HepG2 (cell line): ENCODE measurements at regions not wholly inside any gene's neighbourhood (a gene's known extent, or its start where the extent isn't known, plus 50 kb on each side); places are given as distances from the start of the nearest gene placed in this dataset.

Experiments used
- ATAC-seq: fragments of 200-7000 bp; cut with Tn5 transposase; 3 replicates; pipeline ENCODE4 v1.9.1; 2020; ENCODE audit warnings: mild to moderate bottlenecking, moderate library complexity
- BruUV-seq: library from RNA; stranded (reverse); fragments of 400-500 nt; replicated peaks from 2 replicates; lab custom pipeline; 2021; lab: Mats Ljungman, UMichigan
- CTCF ChIA-PET: fragments of 300-600 bp; formaldehyde crosslinking; extraction: SDS; loops from one replicate; lab custom pipeline; 2021; ENCODE audit warnings: low total read pairs, inconsistent platforms, low intra/inter-chr PET ratio; lab: Yijun Ruan, JAX
- POLR2A ChIA-PET: fragments of 350-600 bp; sonication (Branson Sonifier 250); formaldehyde crosslinking; loops from one replicate; lab custom pipeline; 2020; ENCODE audit warnings: antibody characterized with exemption, inconsistent platforms; lab: Yijun Ruan, JAX
- DNase-seq: peaks from one replicate; pipeline ENCODE4 v3.0.0-alpha.2; 2015; ENCODE audit warnings: low spot score
- FAIRE-seq: peaks from 3 replicates; lab custom pipeline; 2011; peaks lifted over from hg19 to GRCh38; lab: Jason Lieb, UNC
- H2AFZ ChIP-seq: one replicate; pipeline ENCODE4 v1.6.1; 2011; ENCODE audit warnings: low read length, inconsistent platforms
- H3K27ac ChIP-seq: fragments of 300-600 bp; 3 replicates; pipeline ENCODE4 v1.8.0; 2011; ENCODE audit warnings: mixed run types, mild to moderate bottlenecking, mixed read lengths, low read length, inconsistent platforms; ENCODE audit not compliant: insufficient read depth; ENCODE audit errors: extremely low read length
- H3K27me3 ChIP-seq, 2 experiments: fragments of 200-600 bp in 1 of 2; 2 replicates in 1 of 2; 3 replicates in 1 of 2; pipeline versions ENCODE4 v1.6.0 to v1.8.0; 2011; ENCODE audit warnings: low read length in 2 of 2, mild to moderate bottlenecking in 2 of 2, moderate library complexity in 2 of 2, inconsistent platforms in 1 of 2; ENCODE audit not compliant: insufficient read depth in 2 of 2, control insufficient read depth in 1 of 2
- H3K36me3 ChIP-seq, 2 experiments: fragments of 200-600 bp in 1 of 2; replicated peaks in 1 of 2; 2 replicates in 1 of 2; 3 replicates in 1 of 2; pipeline versions ENCODE4 v1.5.1 to v1.8.0; 2011; ENCODE audit warnings: low read length in 2 of 2, inconsistent platforms in 1 of 2; ENCODE audit not compliant: insufficient read depth in 2 of 2, control insufficient read depth in 1 of 2
- H3K4me1 ChIP-seq: 2 replicates; pipeline ENCODE4 v1.5.1; 2012; ENCODE audit warnings: low read length, inconsistent platforms; ENCODE audit not compliant: insufficient read depth
- H3K4me2 ChIP-seq: 2 replicates; pipeline ENCODE4 v1.6.0; 2011; ENCODE audit warnings: low read depth, low read length, inconsistent platforms
- H3K4me3 ChIP-seq, 3 experiments: fragments of 200-600 bp in 1 of 3; sonication (generic), shearing (Covaris generic) in 1 of 3; replicated peaks in 1 of 3; 2 replicates each; pipeline ENCODE4 v1.5.1; 2011 to 2016; ENCODE audit warnings: low read length in 3 of 3, inconsistent platforms in 2 of 3, low read depth in 2 of 3, mild to moderate bottlenecking in 2 of 3, control low read depth in 1 of 3, mixed read lengths in 1 of 3; ENCODE audit not compliant: insufficient read depth in 1 of 3
- H3K79me2 ChIP-seq: one replicate; pipeline ENCODE4 v1.6.1; 2011; ENCODE audit warnings: low read length, inconsistent platforms; ENCODE audit not compliant: insufficient read depth
- H3K9ac ChIP-seq: 2 replicates; pipeline ENCODE4 v1.6.0; 2011; ENCODE audit warnings: mild to moderate bottlenecking, low read depth, low read length, inconsistent platforms; ENCODE audit not compliant: insufficient read depth
- H3K9me3 ChIP-seq: 2 replicates; pipeline ENCODE4 v1.5.1; 2012; ENCODE audit warnings: mild to moderate bottlenecking, low read length
- H4K20me1 ChIP-seq: 2 replicates; pipeline ENCODE4 v1.6.0; 2011; ENCODE audit warnings: inconsistent platforms, mild to moderate bottlenecking, low read length, moderate library complexity; ENCODE audit not compliant: insufficient read depth
- CENPX ChIP-seq: sonication (generic); formaldehyde crosslinking; IDR thresholded peaks from 2 replicates; pipeline ENCODE4 v1.9.0; 2021; ENCODE audit warnings: mild to moderate bottlenecking, missing genetic modification reagents, moderate library complexity
- E2F1 ChIP-seq: sonication (generic); formaldehyde crosslinking; IDR thresholded peaks from 2 replicates; pipeline ENCODE4 v1.5.0; 2020; ENCODE audit warnings: missing genetic modification reagents
- FOXK2 ChIP-seq: fragments of 450-650 bp; IDR thresholded peaks from 2 replicates; pipeline ENCODE4 v1.6.1; 2016
- GTF3A ChIP-seq: sonication (generic); formaldehyde crosslinking; conservative IDR thresholded peaks from 2 replicates; pipeline ENCODE4 v1.4.0; 2020; ENCODE audit warnings: mild to moderate bottlenecking, missing genetic modification reagents
- MAX ChIP-seq: IDR thresholded peaks from 2 replicates; pipeline ENCODE4 v1.6.1; 2012; ENCODE audit warnings: inconsistent platforms
- MIER3 ChIP-seq: IDR thresholded peaks from 2 replicates; pipeline ENCODE4 v1.6.1; 2016; ENCODE audit warnings: missing compliant biosample characterization, borderline replicate concordance
- MTF1 ChIP-seq: sonication (generic); formaldehyde crosslinking; IDR thresholded peaks from 2 replicates; pipeline ENCODE4 v1.5.0; 2020; ENCODE audit warnings: missing genetic modification reagents
- PHF5A ChIP-seq: IDR thresholded peaks from one replicate; pipeline ENCODE4 v1.6.1; 2018; ENCODE audit warnings: low read depth, missing genetic modification reagents; ENCODE audit not compliant: unreplicated experiment
- SRSF4 ChIP-seq: fragments of 200-400 bp; formaldehyde crosslinking; IDR thresholded peaks from one replicate; pipeline ENCODE4 v1.6.1; 2018; ENCODE audit warnings: mild to moderate bottlenecking, low read depth, low read length, moderate library complexity; ENCODE audit not compliant: poor library complexity, severe bottlenecking
- ZNF12 ChIP-seq: sonication (generic); formaldehyde crosslinking; IDR thresholded peaks from 2 replicates; pipeline ENCODE4 v1.5.0; 2020; ENCODE audit warnings: missing genetic modification reagents
- ZNF367 ChIP-seq: sonication (generic); formaldehyde crosslinking; IDR thresholded peaks from 2 replicates; pipeline ENCODE4 v1.4.0; 2020; ENCODE audit warnings: missing genetic modification reagents, borderline replicate concordance
- ZNF543 ChIP-seq: sonication (generic); formaldehyde crosslinking; IDR thresholded peaks from 2 replicates; pipeline ENCODE4 v1.4.0; 2020; ENCODE audit warnings: mild to moderate bottlenecking, missing genetic modification reagents
- ZNF605 ChIP-seq: sonication (generic); formaldehyde crosslinking; IDR thresholded peaks from 2 replicates; pipeline ENCODE4 v1.8.0; 2022; ENCODE audit warnings: mild to moderate bottlenecking, missing genetic modification reagents
- ZNF713 ChIP-seq: sonication (generic); formaldehyde crosslinking; IDR thresholded peaks from 2 replicates; pipeline ENCODE4 v1.4.0; 2020; ENCODE audit warnings: mild to moderate bottlenecking, missing genetic modification reagents
- ZNF775 ChIP-seq: sonication (generic); formaldehyde crosslinking; IDR thresholded peaks from 2 replicates; pipeline ENCODE4 v1.4.0; 2020; ENCODE audit warnings: missing genetic modification reagents, mild to moderate bottlenecking, moderate library complexity, borderline replicate concordance
- in situ Hi-C: cut with HindIII; loops from 2 replicates; pipeline ENCODE4 v1.10.0; 2017; ENCODE audit warnings: low pct_unique_long_range_greater_than_20kb; ENCODE audit not compliant: extremely low pct_ligation_motif_present
- intact Hi-C: fragments of 100-400 bp; cut with micrococcal nuclease; formaldehyde crosslinking; loops from one replicate; pipeline ENCODE4 v1.10.0; 2022; ENCODE audit not compliant: unreplicated experiment

GRCh38 chr4:114077610-114078009 lies 98.2 kb upstream of the ARSJ start:
- no peak overlapping the region for H2AFZ ChIP-seq
- H3K4me3 ChIP-seq, result no peak overlapping the region
- no peaks in the 10 kb centered on the region for H3K9me3 ChIP-seq
- TF ChIP-seq ZNF543, result no peak
- no peak for TF ChIP-seq ZNF713 (CRISPR knock-in tag)
- no peak overlapping the region for H3K9ac ChIP-seq
- no peaks in the 10 kb centered on the region for H3K27me3 ChIP-seq
- H3K4me1 ChIP-seq, result no peaks in the 10 kb centered on the region
- ATAC-seq (no peak), FAIRE-seq (no peak), DNase-seq (no peak)
- ChIA-PET CTCF (no interaction called here), POLR2A (no interaction called here)
- H3K79me2 ChIP-seq, result no peaks in the 10 kb centered on the region
- BruUV-seq, result no TSS peak
- no peak overlapping the region for H3K4me2 ChIP-seq
- in situ Hi-C loops (loop anchor here (10.0 kb wide), 1 partner anchor 123 kb away; no protein-coding TSS in a partner anchor), intact Hi-C loops (no loop called here)
- no peaks in the 10 kb centered on the region for H4K20me1 ChIP-seq
- no peak overlapping the region for H3K27ac ChIP-seq
- H3K36me3 ChIP-seq, result no peaks in the 10 kb centered on the region

GRCh38 chr4:114078636-114079035 lies 99.2 kb upstream of the ARSJ start:
- no peak for TF ChIP-seq ZNF543
- no peak for TF ChIP-seq PHF5A (CRISPR knock-in tag)
- no peak for TF ChIP-seq FOXK2
- no peak for TF ChIP-seq SRSF4
- TF ChIP-seq ZNF367 (CRISPR knock-in tag), result no peak
- no peak for TF ChIP-seq MTF1 (CRISPR knock-in tag)
- no peak for TF ChIP-seq ZNF605 (CRISPR knock-in tag)
- no peak for TF ChIP-seq GTF3A (CRISPR knock-in tag)
- no peak for TF ChIP-seq MIER3
- no peak for TF ChIP-seq CENPX (CRISPR knock-in tag)
- no peak for TF ChIP-seq ZNF775 (CRISPR knock-in tag)
- no peak for TF ChIP-seq ZNF12 (CRISPR knock-in tag)
- TF ChIP-seq MAX, result no peak
- no peak for TF ChIP-seq E2F1 (CRISPR knock-in tag)
- CTCF ChIA-PET, result no interaction called here
- Histone ChIP-seq H3K9ac (no peak overlapping the region), H3K27me3 (no peaks in the 10 kb centered on the region), H3K36me3 (no peaks in the 10 kb centered on the region), H3K4me2 (no peak overlapping the region), H3K79me2 (no peaks in the 10 kb centered on the region), H3K4me3 (no peak overlapping the region), H2AFZ (no peak overlapping the region), H3K4me1 (no peaks in the 10 kb centered on the region), H3K27ac (no peak overlapping the region), H4K20me1 (no peaks in the 10 kb centered on the region), H3K9me3 (no peaks in the 10 kb centered on the region)
- BruUV-seq, result no TSS peak
- DNase-seq (no peak), ATAC-seq (no peak), FAIRE-seq (no peak)
- in situ Hi-C loops (loop anchor here (10.0 kb wide), 1 partner anchor 124 kb away; no protein-coding TSS in a partner anchor), intact Hi-C loops (no loop called here)
- POLR2A ChIA-PET, result no interaction called here
